Pancreas (tissue), 10 donors: ENCODE measurements at regions not wholly inside any gene's neighbourhood (a gene's known extent, or its start where the extent isn't known, plus 50 kb on each side); places are given as distances from the start of the nearest gene placed in this dataset.

Experiments
- ATAC-seq, 4 donors: fragments of 200-7000 bp; cut with Tn5 transposase; one replicate each; pipeline versions ENCODE4 v1.8.0 to v1.9.1; 2020; ENCODE audit warnings: mild to moderate bottlenecking in 4 of 4, moderate library complexity in 4 of 4
- DNase-seq, 6 donors: peaks; one replicate each; pipeline ENCODE4 v3.0.0-alpha.2; 2020
- FAIRE-seq: peaks from 2 replicates; lab custom pipeline; 2012; peaks lifted over from hg19 to GRCh38; lab: Jason Lieb, UNC
- H3K27ac ChIP-seq, 4 donors: fragments of 200-600 bp; sonication (generic); 1 replicate in 3 of 4; 2 replicates in 1 of 4; pipeline versions ENCODE4 v1.5.0 to v1.8.0; 2020
- H3K27me3 ChIP-seq, 4 donors: fragments of 200-600 bp; one replicate each; pipeline ENCODE4 v1.8.0; 2021
- H3K36me3 ChIP-seq, 3 donors: fragments of 200-600 bp; sonication (generic) in 1 of 3; one replicate each; pipeline versions ENCODE4 v1.5.0 to v1.8.0; 2020 to 2021
- H3K4me1 ChIP-seq, 3 donors: fragments of 200-600 bp; one replicate each; pipeline ENCODE4 v1.8.0; 2021
- H3K4me3 ChIP-seq, 4 donors: fragments of 200-600 bp; sonication (generic) in 2 of 4; one replicate each; pipeline versions ENCODE4 v1.5.0 to v1.8.0; 2020 to 2021
- H3K9me3 ChIP-seq, 4 donors: fragments of 200-600 bp; one replicate each; pipeline ENCODE4 v1.8.0; 2021
- CTCF ChIP-seq, 4 donors: fragments of 200-600 bp; sonication (generic) in 3 of 4; IDR thresholded peaks; one replicate each; pipeline versions ENCODE4 v1.5.0 to v1.8.0; 2021; ENCODE audit warnings: antibody characterized with exemption in 4 of 4
- WGBS, 2 donors: extraction: QIAGEN DNeasy Blood & Tissue Kit; methylation state at CpG; one replicate each; pipeline ENCODE4 v1.1.7; 2013; 5-methylcytosine and 5-hydroxymethylcytosine counted together
- intact Hi-C, 3 donors: fragments of 100-400 bp; cut with DNase I; formaldehyde crosslinking; loops; one replicate each; pipeline versions ENCODE4 v1.11.1 to v1.14.2; 2022
- donor health status: healthy with polysubstance abuse.
- donor health status: DM: no; HTN: no; CAD: no; lungs with moderate emphysema.
- donor health status: DM: no; HTN: no; CAD: no.
- donor health status: control.
- donor health status: control.
- donor health status: Bipolar disorder and iron deficiency.
- donor health status: DM: yes; HTN: yes; CAD: no.
- donor health status: DM: no; HTN: no; CAD: no.
- donor health status: DM: no; HTN: no; CAD: no.
- donor health status: DM: yes; HTN: yes; CAD: no.

GRCh38 chr14:58972233-58973017 is 216.0 kb upstream of the DAAM1 start:
- Histone ChIP-seq H3K9me3 (no peaks in the 10 kb centered on the region), H3K4me1 (peaks cover 0 to 10% (median 0%) of the 10 kb centered on the region in 3 donors), H3K27ac (no peak overlapping the region), H3K36me3 (no peaks in the 10 kb centered on the region), H3K4me3 (no peak overlapping the region), H3K27me3 (no peaks in the 10 kb centered on the region)
- 35 to 51% methylated on average over 7 of the region's 7 CpGs for WGBS, 2 donors
- FAIRE-seq = no peak
- intact Hi-C loops = no loop called here
- TF ChIP-seq CTCF (IDR thresholded peaks at IDR 0.05) = no peak
- peak in 2 of 4 donors; percentile 40 to 45 for ATAC-seq
- no peak for DNase-seq

GRCh38 chr14:58977366-58977765 is 211.1 kb upstream of the DAAM1 start:
- intact Hi-C loops = no loop called here
- ATAC-seq (no peak), FAIRE-seq (no peak), DNase-seq (no peak)
- H3K27ac ChIP-seq = no peak overlapping the region
- H3K4me1 ChIP-seq = peaks cover 0 to 6% (median 4%) of the 10 kb centered on the region in 3 donors
- no peak for TF ChIP-seq CTCF (IDR thresholded peaks at IDR 0.05)
- no peaks in the 10 kb centered on the region for H3K27me3 ChIP-seq
- no peak overlapping the region for H3K4me3 ChIP-seq
- no peaks in the 10 kb centered on the region for H3K9me3 ChIP-seq
- no peaks in the 10 kb centered on the region for H3K36me3 ChIP-seq
- WGBS, 2 donors = 84 to 85% methylated on average over 2 of the region's 2 CpGs

GRCh38 chr14:58978343-58978742 is 210.1 kb upstream of the DAAM1 start:
- H3K27ac ChIP-seq = no peak overlapping the region
- intact Hi-C loops = no loop called here
- peak in 1 of 4 donors; percentile 18 for ATAC-seq
- TF ChIP-seq CTCF (IDR thresholded peaks at IDR 0.05) = no peak
- H3K4me3 ChIP-seq = no peak overlapping the region
- WGBS, 2 donors = 71 to 77% methylated on average over 4 of the region's 4 CpGs
- no peaks in the 10 kb centered on the region for H3K27me3 ChIP-seq
- peaks cover 0 to 6% (median 4%) of the 10 kb centered on the region in 3 donors for H3K4me1 ChIP-seq
- no peaks in the 10 kb centered on the region for H3K9me3 ChIP-seq
- H3K36me3 ChIP-seq = no peaks in the 10 kb centered on the region
- no peak for DNase-seq
- FAIRE-seq = no peak

- peak; percentile 28 to 72 (median 56) for ATAC-seq
- H3K27ac ChIP-seq = no peak overlapping the region
- intact Hi-C loops = no loop called here
- WGBS, 2 donors = 24 to 25% methylated on average over 6 of the region's 6 CpGs
- no peak for DNase-seq
- FAIRE-seq = no peak
- TF ChIP-seq CTCF (IDR thresholded peaks at IDR 0.05) = no peak
- no peaks in the 10 kb centered on the region for H3K9me3 ChIP-seq
- no peak overlapping the region for H3K4me3 ChIP-seq
- H3K36me3 ChIP-seq = no peaks in the 10 kb centered on the region
- H3K27me3 ChIP-seq = no peaks in the 10 kb centered on the region
- peaks cover 0 to 6% (median 4%) of the 10 kb centered on the region in 3 donors for H3K4me1 ChIP-seq
Observed at GRCh38 chr14:58979325-58979724, 209.1 kb upstream of the DAAM1 start.

GRCh38 chr14:58981840-58982239 is 206.6 kb upstream of the DAAM1 start:
- FAIRE-seq (peak; percentile 77), DNase-seq (no peak), ATAC-seq (no peak)
- Histone ChIP-seq H3K9me3 (no peaks in the 10 kb centered on the region), H3K27ac (no peak overlapping the region), H3K36me3 (no peaks in the 10 kb centered on the region), H3K27me3 (no peaks in the 10 kb centered on the region), H3K4me1 (peaks cover 0 to 6% (median 4%) of the 10 kb centered on the region in 3 donors), H3K4me3 (no peak overlapping the region)
- WGBS, 2 donors = 94 to 95% methylated on average over 1 of the region's 1 CpG
- intact Hi-C loops = no loop called here
- TF ChIP-seq CTCF (IDR thresholded peaks at IDR 0.05) = no peak
